Ramos (cell line): ENCODE measurements at regions not wholly inside any gene's neighbourhood (a gene's known extent, or its start where the extent isn't known, plus 50 kb on each side); places are given as distances from the start of the nearest gene placed in this dataset.

ENCODE experiments used
- in situ Hi-C: fragments of 300-500 bp; cut with MboI; formaldehyde crosslinking; loops from one replicate; pipeline ENCODE4 v1.14.3; 2022; ENCODE audit warnings: low sequenced_read_pairs; ENCODE audit not compliant: unreplicated experiment

DNA sequence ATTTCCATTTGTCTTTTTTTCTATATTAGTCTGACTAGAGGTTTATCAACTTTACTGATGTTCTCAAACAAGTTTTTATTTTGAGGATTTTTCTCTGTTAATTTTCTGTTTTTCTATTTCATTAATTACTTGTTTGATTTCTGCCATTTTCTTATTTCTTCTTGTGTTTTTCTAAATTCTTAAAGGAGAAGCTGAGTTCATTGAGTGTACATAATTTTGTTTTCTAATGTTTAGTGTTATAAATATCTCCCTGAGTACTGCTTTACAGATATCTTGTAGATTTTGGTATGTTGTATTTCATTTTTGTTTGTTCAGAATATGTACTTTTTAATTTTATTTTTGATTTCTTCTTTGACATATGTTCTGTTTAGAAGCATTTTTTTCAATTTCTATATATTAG is 1404.3 kb upstream of the MIR17HG start:
- in situ Hi-C loops, result no loop called here

DNA sequence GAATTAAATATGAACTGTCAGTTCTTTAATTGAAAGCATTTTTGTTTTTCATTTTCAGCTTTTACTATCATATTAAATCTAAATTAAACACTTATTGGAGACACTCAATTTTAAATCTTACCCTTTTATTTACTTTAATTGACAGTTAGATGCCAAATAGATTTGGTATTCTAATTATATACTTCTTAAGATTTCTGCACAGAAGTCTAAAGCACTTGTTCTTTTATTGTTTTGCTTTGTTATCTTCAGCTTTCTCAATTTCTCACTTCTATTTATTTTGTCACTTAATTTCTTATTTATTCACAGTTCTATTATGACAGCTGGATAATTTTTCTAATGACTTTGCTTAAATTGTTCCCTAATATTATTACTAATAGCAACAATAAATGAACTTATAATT is 1397.3 kb upstream of the MIR17HG start:
- in situ Hi-C loops, result no loop called here

DNA sequence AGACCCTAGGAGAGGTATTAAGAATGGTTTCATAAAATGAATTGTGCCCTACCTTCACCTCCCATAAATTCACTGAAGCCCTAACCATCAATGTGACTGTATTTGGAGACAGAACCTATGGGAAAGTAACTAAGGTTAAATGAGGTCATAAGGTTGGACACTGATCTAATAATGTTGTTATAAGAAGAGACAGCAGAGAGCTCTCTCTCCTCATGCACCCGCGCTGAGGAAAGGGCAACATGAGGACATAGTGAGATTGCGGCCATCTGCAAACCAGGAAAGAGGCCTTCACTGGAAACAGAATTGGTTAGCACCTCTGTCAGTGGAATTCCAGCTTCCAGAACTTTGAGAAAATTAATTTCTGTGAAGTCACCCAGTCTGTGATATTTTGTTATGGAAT is 1396.1 kb upstream of the MIR17HG start:
- in situ Hi-C loops, result no loop called here

DNA sequence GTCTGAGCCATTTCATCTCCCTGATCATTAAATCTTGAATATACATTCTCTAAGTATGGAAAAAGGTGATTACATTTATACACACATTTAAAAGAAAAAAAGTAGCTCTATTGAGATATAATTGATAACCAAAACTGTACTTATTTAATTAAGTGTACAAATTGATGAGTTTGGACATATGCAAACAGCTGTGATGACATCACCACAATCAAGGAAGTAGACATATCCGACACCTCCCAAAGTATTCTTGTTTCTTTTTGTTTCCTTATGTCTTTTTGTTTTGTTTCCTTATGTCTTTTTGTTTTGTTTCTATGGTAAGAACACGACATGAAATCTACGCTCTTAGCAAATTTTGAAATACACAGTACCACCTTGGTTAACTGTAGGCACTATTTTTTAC is 1393.9 kb upstream of the MIR17HG start:
- in situ Hi-C loops, result no loop called here

DNA sequence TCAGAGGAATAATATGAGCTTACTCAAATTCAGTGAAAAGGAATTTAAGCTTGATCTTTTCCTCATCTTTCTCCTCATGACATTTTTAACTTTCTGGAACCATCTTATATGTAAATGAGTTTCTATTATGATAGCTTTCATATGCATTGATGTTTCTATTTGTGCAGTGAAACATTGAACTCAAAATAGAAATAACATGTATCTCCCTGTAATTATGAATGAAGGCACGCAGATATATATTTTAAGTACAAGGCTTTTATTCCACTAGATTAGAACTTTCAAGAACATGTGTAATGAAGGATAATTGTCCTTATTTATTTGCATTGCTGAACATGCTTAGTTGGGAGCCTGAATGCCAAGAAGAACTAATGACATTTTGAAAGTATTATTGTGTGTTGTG is 1391.7 kb upstream of the MIR17HG start:
- in situ Hi-C loops, result no loop called here

DNA sequence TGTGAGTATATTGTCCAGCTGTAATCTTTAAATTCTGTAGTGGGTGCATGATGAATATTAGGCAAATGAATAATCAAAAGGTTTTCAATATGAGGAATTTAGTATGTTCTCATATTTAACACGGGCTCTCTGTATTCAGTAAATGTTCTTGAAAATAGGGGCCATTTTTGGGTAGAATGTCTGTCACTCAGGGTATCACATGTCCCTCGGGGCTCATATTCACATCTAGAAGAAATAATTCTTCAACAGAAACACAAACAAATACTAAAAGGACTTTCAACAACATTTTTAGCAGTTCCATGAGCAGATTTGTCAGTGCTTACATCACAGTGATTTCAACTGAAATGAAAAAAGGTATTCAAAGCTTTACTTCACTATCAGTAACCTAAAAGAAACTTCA is 1388.4 kb upstream of the MIR17HG start:
- in situ Hi-C loops, result no loop called here

DNA sequence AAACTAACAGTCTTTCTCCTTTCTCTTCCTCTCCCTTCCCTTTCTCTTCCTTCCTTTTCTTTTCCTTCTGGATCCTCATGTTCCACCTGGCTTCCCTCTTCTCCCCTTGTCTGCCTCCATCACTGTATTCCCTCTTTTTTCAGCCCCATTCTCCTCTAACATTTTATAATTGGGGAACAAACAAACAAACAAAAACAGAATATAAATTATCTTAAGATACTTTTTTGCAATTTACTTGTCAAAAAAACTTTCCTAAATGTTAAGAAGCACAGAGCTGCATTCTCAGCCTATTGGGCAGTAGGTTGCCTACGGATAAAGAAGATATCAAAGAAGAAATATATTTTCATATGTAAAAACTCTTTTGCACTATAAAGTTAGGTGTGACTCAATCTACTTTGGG is 1382.2 kb upstream of the MIR17HG start:
- in situ Hi-C loops, result no loop called here

DNA sequence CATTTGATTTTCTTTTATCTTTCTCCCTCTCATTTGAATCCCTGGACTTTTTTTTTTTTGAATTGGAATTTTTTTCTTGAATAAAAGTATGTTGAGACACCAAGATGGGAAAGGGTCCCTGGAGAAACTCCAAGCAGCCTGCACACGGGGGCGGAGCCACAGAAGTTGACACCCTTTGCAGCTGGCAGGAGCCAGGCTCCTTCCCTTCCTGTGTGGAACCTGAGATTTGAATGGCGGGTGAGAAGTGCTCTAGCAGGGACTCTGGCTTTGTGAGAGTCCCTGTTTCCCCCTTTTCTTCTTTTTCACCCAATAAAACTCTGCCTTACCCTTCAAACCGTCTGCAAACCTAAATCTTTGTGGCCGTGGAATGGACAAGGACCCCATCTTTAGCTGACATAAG is 1381.0 kb upstream of the MIR17HG start:
- in situ Hi-C loops, result no loop called here

DNA sequence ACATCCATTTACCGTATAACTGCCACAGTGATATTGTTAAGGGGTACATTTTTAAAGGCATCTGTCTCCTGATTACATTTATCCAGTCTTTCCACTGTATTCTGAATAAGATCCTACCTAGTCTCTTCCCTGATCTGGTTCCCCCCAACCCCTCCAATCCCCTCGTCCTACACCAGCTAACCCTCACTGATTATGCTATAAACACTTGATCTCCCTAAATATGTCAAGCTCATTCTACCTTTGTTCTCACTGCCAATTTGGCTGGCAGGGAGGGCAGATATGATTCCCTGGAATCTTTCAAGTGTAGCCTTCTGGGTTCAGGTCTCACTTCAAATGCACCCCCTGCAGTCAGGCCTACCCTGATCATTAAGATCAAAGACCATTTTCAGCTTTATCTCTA is 1379.8 kb upstream of the MIR17HG start:
- in situ Hi-C loops, result no loop called here

DNA sequence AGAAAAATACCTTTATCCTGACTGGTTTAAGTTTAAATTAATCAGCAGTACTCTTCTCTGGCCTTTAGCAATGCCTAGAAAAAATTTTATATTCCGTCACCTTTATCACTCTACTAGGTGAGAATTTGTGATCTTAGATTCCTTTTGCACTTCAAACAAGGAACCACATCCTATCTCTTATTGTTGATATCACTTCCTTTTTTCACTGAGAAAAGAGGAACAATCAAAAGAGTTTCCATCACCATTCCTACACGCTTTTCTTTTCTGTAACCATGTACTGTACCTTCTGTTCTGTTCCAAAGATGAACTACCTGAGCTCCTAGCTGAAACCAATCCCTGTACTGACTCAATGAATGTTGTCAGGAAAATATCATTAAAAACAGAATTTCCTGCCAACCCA is 1379.0 kb upstream of the MIR17HG start:
- in situ Hi-C loops, result no loop called here

DNA sequence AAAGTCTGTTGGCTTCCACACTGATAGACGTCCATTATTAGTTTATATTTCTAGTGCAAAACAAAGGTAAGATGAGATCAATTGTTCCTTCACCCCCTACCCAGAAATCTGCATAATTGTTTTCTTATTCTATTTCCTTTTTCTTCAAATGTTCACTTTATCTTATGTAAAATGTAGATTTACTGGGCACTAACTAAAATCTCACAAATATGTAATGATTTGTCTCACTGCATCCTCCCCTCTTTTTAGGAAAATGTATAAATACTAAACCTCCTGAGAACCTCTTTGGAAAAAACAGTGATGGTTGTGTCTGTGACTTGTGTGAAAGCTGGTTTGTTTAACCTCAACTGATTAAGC is 1377.2 kb upstream of the MIR17HG start:
- in situ Hi-C loops, result no loop called here

DNA sequence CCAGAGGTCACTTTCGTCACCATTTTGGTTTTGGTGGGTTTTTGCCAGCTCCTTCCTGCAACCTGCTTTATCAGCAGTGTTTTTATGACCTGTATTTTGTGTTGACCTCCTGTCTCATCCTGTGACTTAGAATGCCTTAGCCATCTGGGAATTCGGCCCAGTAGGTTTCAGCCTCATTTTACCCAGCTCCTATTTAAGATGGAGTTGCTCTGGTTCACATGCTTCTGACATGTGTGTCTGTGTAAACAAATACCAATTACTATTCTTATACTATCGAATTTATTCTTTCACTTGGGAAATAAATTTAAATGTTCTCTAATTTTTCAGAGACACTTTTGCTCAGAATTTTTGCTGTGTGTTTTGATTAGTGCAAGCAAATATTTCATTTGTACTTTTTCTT is 1370.3 kb upstream of the MIR17HG start:
- in situ Hi-C loops, result no loop called here

DNA sequence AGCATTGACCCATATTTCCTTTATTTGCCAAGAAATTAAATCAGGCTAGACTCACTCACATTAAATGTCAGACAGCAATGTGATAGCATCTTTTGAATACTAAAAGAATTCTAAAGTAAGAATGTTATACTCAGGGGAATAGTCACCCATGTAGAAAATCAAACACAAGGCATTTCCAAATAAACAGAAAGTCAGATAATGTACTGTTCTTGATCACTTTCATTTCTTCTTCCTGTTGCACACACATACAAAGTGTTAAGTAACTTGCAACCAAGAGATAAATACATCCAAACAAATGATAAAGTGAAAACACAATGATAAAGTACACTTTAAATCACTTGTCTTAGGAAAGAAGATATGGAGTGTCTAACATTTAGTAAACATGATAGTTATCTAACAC is 1366.6 kb upstream of the MIR17HG start:
- in situ Hi-C loops, result no loop called here

DNA sequence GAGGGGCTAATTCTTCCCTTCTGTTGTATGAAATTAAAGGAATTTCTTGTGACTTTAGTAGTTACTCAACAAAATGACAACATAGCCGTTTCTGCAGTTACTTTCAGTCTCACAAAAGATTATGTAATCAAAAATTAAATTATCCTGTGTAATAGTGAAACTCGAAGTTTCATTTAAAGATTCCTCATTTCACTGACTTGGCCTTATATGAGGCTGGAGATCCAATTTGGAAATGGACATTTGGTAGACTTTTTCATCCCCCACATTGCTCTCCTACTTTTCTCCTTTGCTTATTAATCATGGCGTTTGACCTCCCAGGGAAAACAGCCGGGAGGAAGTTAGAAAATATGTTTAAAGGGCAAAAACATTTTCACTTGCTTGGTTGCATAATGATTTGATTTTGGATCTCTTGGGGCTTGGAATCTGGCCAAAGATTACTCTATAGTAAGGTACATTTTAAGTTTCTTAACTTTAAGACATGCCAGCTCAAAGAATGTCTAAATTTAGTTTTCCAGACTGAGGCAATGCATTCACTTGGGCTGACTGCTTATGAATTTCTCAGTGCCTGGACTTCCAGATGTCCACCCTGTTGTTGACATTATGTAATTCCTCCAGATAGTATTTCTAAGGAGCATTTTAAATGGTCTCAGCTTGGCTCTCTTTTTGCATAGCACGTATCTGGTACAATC is 1364.9 kb upstream of the MIR17HG start:
- in situ Hi-C loops, result no loop called here

DNA sequence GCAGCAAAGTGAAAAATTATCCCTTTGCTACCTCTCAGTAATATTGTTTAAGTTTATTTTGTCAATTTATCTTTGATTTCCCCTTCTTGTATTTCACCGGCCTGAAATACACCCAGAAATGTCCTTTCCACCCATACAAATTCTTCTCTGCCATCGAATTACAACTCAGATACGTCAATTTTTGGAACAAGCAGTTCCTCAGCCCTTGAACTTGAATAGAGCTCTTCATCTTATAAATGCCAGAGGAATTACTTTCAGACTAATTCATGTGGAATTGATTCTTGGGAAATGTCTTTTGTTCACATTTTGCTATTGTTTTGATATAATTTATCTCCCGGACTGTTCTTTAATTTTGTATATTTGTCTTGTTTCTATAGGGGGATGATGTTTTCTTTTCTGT is 1359.3 kb upstream of the MIR17HG start:
- in situ Hi-C loops, result no loop called here

DNA sequence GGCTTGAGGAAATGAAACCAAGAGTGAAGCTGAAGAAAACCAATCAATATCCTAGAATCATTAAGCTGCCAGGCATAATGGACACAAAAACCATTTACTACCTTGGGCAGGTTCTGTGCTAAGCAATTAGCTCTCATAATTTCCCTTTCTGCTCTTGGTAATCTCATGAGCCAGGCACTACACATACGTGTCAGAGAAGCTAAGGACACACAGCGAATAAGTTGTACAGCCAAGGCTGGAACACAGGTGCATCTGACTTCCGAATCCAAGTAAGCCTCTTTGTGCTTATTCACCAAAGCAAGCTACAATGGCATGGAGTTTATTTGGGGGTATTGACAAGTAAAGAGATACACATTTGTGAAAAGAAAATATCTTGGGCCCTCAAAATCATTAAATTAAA is 1343.9 kb upstream of the MIR17HG start:
- in situ Hi-C loops, result no loop called here

DNA sequence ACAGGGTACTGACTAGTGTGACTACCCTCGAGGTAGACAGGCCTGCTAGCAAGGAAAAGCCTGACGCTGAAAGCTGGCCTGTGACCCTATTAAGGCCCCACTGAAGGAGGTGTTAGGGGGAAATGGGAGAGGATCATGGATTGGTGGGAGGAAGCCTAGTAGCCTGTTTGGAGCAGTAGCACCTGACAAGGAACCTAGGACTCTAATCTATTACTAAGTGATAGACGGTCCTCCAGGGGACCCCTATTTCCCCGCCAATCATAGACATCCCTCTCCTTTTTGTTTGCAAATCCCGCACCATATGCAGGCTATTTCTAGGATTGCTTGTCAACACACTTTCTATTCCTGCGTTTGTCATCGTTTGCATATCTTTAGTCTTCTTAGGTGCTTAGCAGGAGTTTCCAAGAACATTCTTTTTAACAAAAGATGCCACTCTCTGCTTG is 1338.8 kb upstream of the MIR17HG start:
- in situ Hi-C loops, result no loop called here

DNA sequence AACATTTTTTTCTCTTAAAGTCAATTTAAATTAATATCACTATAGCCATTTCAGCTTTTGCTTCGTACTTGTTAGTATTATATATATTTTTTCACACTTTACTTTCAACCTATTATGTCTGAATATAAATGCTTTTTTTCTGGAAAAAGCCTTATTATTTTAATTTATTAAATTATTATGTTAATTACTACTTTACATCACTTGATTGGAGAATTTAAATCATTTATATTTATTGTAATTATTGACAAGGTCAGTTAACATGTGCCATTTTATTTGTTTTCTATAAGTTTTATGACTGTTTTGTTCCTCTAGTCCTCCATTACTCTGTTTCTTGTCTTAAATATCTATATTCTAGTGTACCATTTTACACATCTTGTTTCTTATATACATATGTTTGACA is 1333.4 kb upstream of the MIR17HG start:
- in situ Hi-C loops, result no loop called here

DNA sequence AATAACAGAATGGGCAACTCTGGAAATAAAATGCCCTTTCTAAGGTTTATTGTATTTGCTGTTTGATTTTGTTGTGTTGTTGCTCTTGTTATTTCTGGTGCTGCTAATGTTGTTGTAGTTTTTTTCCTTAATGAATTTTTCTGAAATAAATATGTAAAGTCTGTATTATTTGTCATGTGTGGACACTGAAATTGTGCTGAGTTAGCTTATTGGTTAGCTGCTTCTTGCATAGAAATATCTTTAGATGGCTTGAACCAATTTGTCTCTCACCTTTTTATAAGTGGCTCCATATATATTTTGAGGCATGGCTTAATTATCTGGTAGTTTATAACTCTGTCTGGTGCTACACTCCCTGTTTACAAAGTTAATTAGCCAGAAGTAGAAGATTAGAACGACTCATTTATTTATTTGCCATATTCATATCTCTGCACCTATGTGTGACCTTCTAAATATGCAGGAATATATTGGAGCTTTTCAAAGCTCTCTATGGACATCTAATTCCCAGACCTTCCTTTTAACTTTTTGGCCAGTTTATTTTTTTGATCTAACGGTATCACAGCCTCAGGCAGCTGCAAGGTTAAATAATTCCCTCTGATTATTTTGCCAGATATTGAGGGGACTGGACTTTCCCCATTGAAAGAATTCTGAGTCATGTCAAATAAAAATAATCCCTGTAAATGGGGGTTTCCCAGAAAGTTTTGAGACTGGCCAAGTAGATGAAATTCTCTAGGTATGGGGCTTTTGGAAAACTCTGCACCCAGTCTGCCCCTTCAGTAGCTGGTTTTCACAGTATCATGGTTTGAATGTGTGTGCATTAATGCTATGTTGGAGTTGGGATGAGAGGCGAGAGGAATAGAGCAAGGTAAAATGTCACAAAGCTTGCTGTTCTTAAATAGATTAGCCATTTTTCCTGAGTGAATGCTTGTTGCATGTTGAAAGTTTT is 1331.7 kb upstream of the MIR17HG start:
- in situ Hi-C loops, result no loop called here

DNA sequence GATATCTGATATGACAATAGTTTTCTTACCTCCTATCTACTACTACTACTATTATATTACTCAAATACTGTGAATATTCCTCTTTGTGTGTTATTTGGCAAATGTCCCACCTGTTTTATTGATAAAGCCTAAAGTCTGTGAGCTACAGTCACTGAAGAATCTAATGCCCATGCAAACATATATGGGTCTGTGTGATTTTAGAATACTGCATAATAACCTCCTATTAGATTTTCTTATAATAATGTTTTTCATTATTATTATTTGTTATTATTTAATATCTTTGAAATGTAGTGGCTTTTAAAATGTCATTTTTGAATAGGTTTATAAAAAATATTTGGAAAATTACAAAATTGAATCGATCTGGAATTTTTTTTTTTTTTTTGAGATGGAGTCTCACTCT is 1330.8 kb upstream of the MIR17HG start:
- in situ Hi-C loops, result no loop called here

DNA sequence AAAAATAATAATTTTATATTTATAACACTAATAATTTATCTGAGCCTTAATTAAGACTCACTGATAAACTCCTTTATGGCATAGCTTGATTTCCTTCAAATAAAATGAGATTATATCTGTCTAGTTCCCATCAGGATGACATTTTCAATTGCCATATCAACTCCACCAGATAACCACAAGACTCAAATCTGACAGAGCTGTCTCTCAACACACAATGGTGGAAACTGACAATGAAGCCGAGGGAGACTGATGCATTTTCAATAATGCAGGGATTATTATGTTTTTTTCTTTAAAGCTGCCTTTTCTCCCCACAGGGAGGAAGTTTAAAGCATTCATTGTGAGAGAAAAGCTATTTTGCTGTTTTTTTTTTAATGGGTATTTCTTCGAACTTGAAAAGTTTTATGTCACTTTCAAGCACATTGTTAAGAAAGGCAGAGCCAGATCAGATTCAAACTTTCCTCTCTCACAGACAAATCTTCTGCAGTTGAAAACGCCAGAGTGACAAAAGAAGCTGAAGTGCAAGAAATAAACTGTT is 1326.9 kb upstream of the MIR17HG start:
- in situ Hi-C loops, result no loop called here

DNA sequence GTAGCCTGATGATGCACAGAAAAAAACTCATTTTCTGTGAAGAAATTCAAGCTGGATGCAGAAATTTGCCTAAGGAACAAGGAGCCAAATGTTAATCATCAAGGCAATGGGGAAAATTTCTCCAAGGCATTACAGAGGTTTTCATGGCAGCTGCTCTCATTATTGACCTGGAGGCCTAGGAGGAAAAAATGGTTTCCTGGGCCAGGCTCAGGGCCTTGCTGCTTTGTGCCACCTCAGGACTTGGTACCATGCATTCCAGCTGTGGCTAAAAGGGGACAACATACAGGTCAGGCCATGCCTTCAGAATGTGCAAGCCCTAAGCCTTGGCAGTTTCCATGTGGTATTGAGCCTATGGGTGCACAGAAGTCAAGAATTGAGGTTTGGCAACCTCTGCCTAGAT is 1320.1 kb upstream of the MIR17HG start:
- in situ Hi-C loops, result no loop called here
